ENCODE measurements at regions not wholly inside any gene's neighbourhood (a gene's known extent, or its start where the extent isn't known, plus 50 kb on each side); places are given as distances from the start of the nearest gene placed in this dataset.

- peak in 1 of 2 experiments; percentile 5 for DNase-seq
Observed at GRCh38 chr12:4133636-4134447, 139.7 kb upstream of the CCND2 start.

- no peak for DNase-seq
Observed at GRCh38 chr12:4133029-4133428, 140.5 kb upstream of the CCND2 start.

- DNase-seq: no peak
Observed at GRCh38 chr12:4121506-4122020, 152.0 kb upstream of the CCND2 start.

GRCh38 chr12:4120316-4120917 lies 153.1 kb upstream of the CCND2 start:
- DNase-seq: no peak

GRCh38 chr12:4119157-4119761 lies 154.3 kb upstream of the CCND2 start:
- no peak for DNase-seq

- no peak for DNase-seq
Observed at GRCh38 chr12:4118601-4119156, 154.9 kb upstream of the CCND2 start.

- no peak for DNase-seq
Observed at GRCh38 chr12:4118017-4118510, 155.5 kb upstream of the CCND2 start.

- no peak for DNase-seq
Observed at GRCh38 chr12:4117386-4118016, 156.1 kb upstream of the CCND2 start.

GRCh38 chr12:4116251-4117111 lies 157.1 kb upstream of the CCND2 start:
- no peak for DNase-seq

GRCh38 chr12:4115570-4115969 lies 158.0 kb upstream of the CCND2 start:
- no peak for DNase-seq

GRCh38 chr12:4114986-4115385 lies 158.6 kb upstream of the CCND2 start:
- DNase-seq: no peak

GRCh38 chr12:4112734-4113325 lies 160.7 kb upstream of the CCND2 start:
- DNase-seq: no peak

GRCh38 chr12:4112290-4112689 lies 161.3 kb upstream of the CCND2 start:
- no peak for DNase-seq

GRCh38 chr12:4111010-4111409 lies 162.6 kb upstream of the CCND2 start:
- DNase-seq: no peak

GRCh38 chr12:4109826-4110225 lies 163.7 kb upstream of the CCND2 start:
- no peak for DNase-seq

GRCh38 chr12:4108803-4109345 lies 164.7 kb upstream of the CCND2 start:
- DNase-seq: no peak

- no peak for DNase-seq
Observed at GRCh38 chr12:4107911-4108697, 165.5 kb upstream of the CCND2 start.

GRCh38 chr12:4107436-4107878 lies 166.1 kb upstream of the CCND2 start:
- no peak for DNase-seq

GRCh38 chr12:4106621-4107020 lies 166.9 kb upstream of the CCND2 start:
- DNase-seq: no peak

GRCh38 chr12:4104722-4105244 lies 168.8 kb upstream of the CCND2 start:
- DNase-seq: no peak
